ENCODE measurements at regions not wholly inside any gene's neighbourhood (a gene's known extent, or its start where the extent isn't known, plus 50 kb on each side); places are given as distances from the start of the nearest gene placed in this dataset.

DNA sequence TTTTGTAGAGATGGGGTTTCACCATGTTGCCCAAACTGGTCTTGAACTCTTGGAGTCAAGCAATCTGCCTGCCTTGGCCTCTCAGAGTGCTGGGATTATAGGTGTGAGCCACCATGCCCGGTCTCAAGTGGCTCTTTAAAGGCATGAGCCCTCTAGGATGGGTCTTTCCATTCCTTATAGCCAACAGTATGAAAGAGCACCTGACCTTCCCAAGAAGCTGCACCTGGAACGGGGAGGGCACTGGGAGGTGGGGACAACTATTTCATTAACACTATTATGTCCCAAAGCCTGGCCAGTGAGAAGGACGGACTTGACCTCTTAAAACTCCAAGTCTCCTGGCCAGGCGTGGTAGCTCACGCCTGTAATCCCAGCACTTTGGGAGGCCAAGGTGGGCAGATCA, 149.7 kb downstream of the ZFP36L2 start:
- Histone ChIP-seq H3K27ac (ENCODE audit: low read depth in 1 of 2, low read length in 2 of 2) (peak overlapping the region in 1 of 2 donors; percentile 68), H3K9me3 (ENCODE audit: control insufficient read depth, low read length) (no peaks in the 10 kb centered on the region), H3K4me3 (ENCODE audit: low read length in 2 of 2) (no peak overlapping the region), H3K4me1 (ENCODE audit: control insufficient read depth in 1 of 2, insufficient read depth in 2 of 2, low read length in 2 of 2) (no peaks in the 10 kb centered on the region), H3K27me3 (ENCODE audit: control insufficient read depth in 1 of 2, insufficient read depth in 2 of 2, low read length in 1 of 2) (no peaks in the 10 kb centered on the region), H3K36me3 (ENCODE audit: control insufficient read depth in 1 of 2, insufficient read depth in 2 of 2, low read length in 1 of 2) (no peaks in the 10 kb centered on the region)
- intact Hi-C loops (cut with DNase I), result loop anchor here in 1 of 2 donors (2.0 kb wide), 1 partner anchor 82 kb away; no protein-coding TSS in a partner anchor
- DNase-seq (peak in 1 of 2 donors; percentile 14), ATAC-seq (ENCODE audit: low FRiP score) (no peak)
- 95 to 96% methylated on average over 5 of the region's 5 CpGs for WGBS, 2 donors

- H3K4me1 ChIP-seq (ENCODE audit: control insufficient read depth in 1 of 2, insufficient read depth in 2 of 2, low read length in 2 of 2), result no peaks in the 10 kb centered on the region
- 95 to 96% methylated on average over 3 of the region's 3 CpGs for WGBS, 2 donors
- H3K36me3 ChIP-seq (ENCODE audit: control insufficient read depth in 1 of 2, insufficient read depth in 2 of 2, low read length in 1 of 2), result no peaks in the 10 kb centered on the region
- no peaks in the 10 kb centered on the region for H3K27me3 ChIP-seq (ENCODE audit: control insufficient read depth in 1 of 2, insufficient read depth in 2 of 2, low read length in 1 of 2)
- DNase-seq (peak; percentile 85 to 92), ATAC-seq (ENCODE audit: low FRiP score) (peak; percentile 44)
- H3K9me3 ChIP-seq (ENCODE audit: control insufficient read depth, low read length), result no peaks in the 10 kb centered on the region
- H3K27ac ChIP-seq (ENCODE audit: low read depth in 1 of 2, low read length in 2 of 2), result peak overlapping the region; percentile 34 to 68
- intact Hi-C loops (cut with DNase I), result loop anchor here in 1 of 2 donors (2.0 kb wide), 2 partner anchors 83 to 143 kb away; no protein-coding TSS in a partner anchor
- no peak overlapping the region for H3K4me3 ChIP-seq (ENCODE audit: low read length in 2 of 2)
These were observed 150.4 kb downstream of the ZFP36L2 start for GRCh38 chr2:43075811-43076585.

GRCh38 chr2:43075054-43075593, 151.3 kb downstream of the ZFP36L2 start:
- 0 to 6% methylated on average over 4 of the region's 4 CpGs for WGBS, 2 donors
- Histone ChIP-seq H3K27me3 (ENCODE audit: control insufficient read depth in 1 of 2, insufficient read depth in 2 of 2, low read length in 1 of 2) (no peaks in the 10 kb centered on the region), H3K9me3 (ENCODE audit: control insufficient read depth, low read length) (no peaks in the 10 kb centered on the region), H3K4me3 (ENCODE audit: low read length in 2 of 2) (no peak overlapping the region), H3K27ac (ENCODE audit: low read depth in 1 of 2, low read length in 2 of 2) (peak overlapping the region; percentile 87 to 89), H3K36me3 (ENCODE audit: control insufficient read depth in 1 of 2, insufficient read depth in 2 of 2, low read length in 1 of 2) (no peaks in the 10 kb centered on the region), H3K4me1 (ENCODE audit: control insufficient read depth in 1 of 2, insufficient read depth in 2 of 2, low read length in 2 of 2) (no peaks in the 10 kb centered on the region)
- DNase-seq (peak; percentile 92), ATAC-seq (ENCODE audit: low FRiP score) (peak; percentile 86)
- intact Hi-C loops (cut with DNase I), result loop anchor here in 1 of 2 donors (2.0 kb wide), 1 partner anchor 144 kb away; no protein-coding TSS in a partner anchor

DNA sequence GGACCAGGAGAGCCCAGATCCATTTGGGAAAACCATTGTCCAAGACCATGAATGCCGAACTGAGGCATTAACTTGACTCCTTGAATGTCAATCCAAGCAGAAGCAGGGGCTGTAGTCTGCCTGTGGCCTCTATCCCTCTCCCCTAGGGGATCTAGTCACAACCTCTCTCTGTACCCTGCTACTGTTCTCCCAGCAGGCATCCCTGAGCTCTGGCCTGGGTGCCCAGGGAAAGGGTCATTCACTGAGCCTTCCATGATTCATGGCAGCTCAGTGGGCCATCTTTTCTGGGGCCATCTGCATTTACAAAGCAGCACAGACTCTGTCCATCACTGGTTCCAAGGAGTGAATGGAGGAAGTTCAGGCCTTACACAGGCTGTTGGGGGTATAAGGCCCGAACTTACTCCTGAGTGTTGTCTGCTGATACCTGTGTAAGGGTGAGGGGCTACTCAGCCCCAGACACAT, 151.8 kb downstream of the ZFP36L2 start:
- Histone ChIP-seq H3K27me3 (ENCODE audit: control insufficient read depth in 1 of 2, insufficient read depth in 2 of 2, low read length in 1 of 2) (no peaks in the 10 kb centered on the region), H3K27ac (ENCODE audit: low read depth in 1 of 2, low read length in 2 of 2) (peak overlapping the region; percentile 87 to 89), H3K36me3 (ENCODE audit: control insufficient read depth in 1 of 2, insufficient read depth in 2 of 2, low read length in 1 of 2) (no peaks in the 10 kb centered on the region), H3K4me3 (ENCODE audit: low read length in 2 of 2) (no peak overlapping the region), H3K4me1 (ENCODE audit: control insufficient read depth in 1 of 2, insufficient read depth in 2 of 2, low read length in 2 of 2) (no peaks in the 10 kb centered on the region), H3K9me3 (ENCODE audit: control insufficient read depth, low read length) (no peaks in the 10 kb centered on the region)
- 49 to 58% methylated on average over 2 of the region's 2 CpGs for WGBS, 2 donors
- intact Hi-C loops (cut with DNase I), result loop anchor here in 1 of 2 donors (2.0 kb wide), 1 partner anchor 144 kb away; no protein-coding TSS in a partner anchor
- ATAC-seq (ENCODE audit: low FRiP score) (no peak), DNase-seq (peak in 1 of 2 donors; percentile 34)

- 97 to 98% methylated on average over 2 of the region's 2 CpGs for WGBS, 2 donors
- Histone ChIP-seq H3K4me1 (ENCODE audit: control insufficient read depth in 1 of 2, insufficient read depth in 2 of 2, low read length in 2 of 2) (no peaks in the 10 kb centered on the region), H3K4me3 (ENCODE audit: low read length in 2 of 2) (no peak overlapping the region), H3K9me3 (ENCODE audit: control insufficient read depth, low read length) (no peaks in the 10 kb centered on the region), H3K27ac (ENCODE audit: low read depth in 1 of 2, low read length in 2 of 2) (peak overlapping the region; percentile 87 to 89), H3K36me3 (ENCODE audit: control insufficient read depth in 1 of 2, insufficient read depth in 2 of 2, low read length in 1 of 2) (no peaks in the 10 kb centered on the region), H3K27me3 (ENCODE audit: control insufficient read depth in 1 of 2, insufficient read depth in 2 of 2, low read length in 1 of 2) (no peaks in the 10 kb centered on the region)
- ATAC-seq (ENCODE audit: low FRiP score) (no peak), DNase-seq (peak in 1 of 2 donors; percentile 31)
- intact Hi-C loops (cut with DNase I), result loop anchor here in 1 of 2 donors (2.0 kb wide), 1 partner anchor 145 kb away; no protein-coding TSS in a partner anchor
These were observed 152.4 kb downstream of the ZFP36L2 start for GRCh38 chr2:43074052-43074451.

DNA sequence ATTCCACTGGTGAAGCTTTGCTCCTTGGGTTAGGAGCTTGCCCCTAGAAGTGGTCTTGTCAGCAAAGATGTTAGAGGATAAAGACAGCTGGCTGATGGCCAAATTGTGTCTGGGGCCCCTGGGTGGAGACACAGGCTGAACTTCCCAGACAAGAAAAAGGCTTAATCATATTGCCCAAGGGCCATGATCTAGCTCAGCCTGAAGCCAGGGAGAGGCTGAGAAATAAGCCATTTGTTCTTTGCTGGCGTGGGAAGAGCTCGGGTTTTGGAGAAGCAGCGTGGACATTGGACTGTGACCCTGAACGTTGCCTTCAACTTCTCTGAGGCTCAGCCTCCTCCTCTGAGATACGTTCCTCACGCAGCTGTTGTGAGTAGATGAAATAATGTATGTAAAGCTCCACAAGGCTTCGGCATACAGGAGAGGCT, 153.0 kb downstream of the ZFP36L2 start:
- DNase-seq (peak; percentile 70 to 77), ATAC-seq (ENCODE audit: low FRiP score) (no peak)
- Histone ChIP-seq H3K4me3 (ENCODE audit: low read length in 2 of 2) (no peak overlapping the region), H3K9me3 (ENCODE audit: control insufficient read depth, low read length) (no peaks in the 10 kb centered on the region), H3K36me3 (ENCODE audit: control insufficient read depth in 1 of 2, insufficient read depth in 2 of 2, low read length in 1 of 2) (no peaks in the 10 kb centered on the region), H3K27me3 (ENCODE audit: control insufficient read depth in 1 of 2, insufficient read depth in 2 of 2, low read length in 1 of 2) (no peaks in the 10 kb centered on the region), H3K4me1 (ENCODE audit: control insufficient read depth in 1 of 2, insufficient read depth in 2 of 2, low read length in 2 of 2) (no peaks in the 10 kb centered on the region), H3K27ac (ENCODE audit: low read depth in 1 of 2, low read length in 2 of 2) (peak overlapping the region; percentile 87 to 89)
- intact Hi-C loops (cut with DNase I), result no loop called here
- WGBS, 2 donors, result 68% methylated on average over 7 of the region's 7 CpGs

GRCh38 chr2:43071599-43072550, 154.5 kb downstream of the ZFP36L2 start:
- H3K36me3 ChIP-seq (ENCODE audit: control insufficient read depth in 1 of 2, insufficient read depth in 2 of 2, low read length in 1 of 2), result no peaks in the 10 kb centered on the region
- no peaks in the 10 kb centered on the region for H3K27me3 ChIP-seq (ENCODE audit: control insufficient read depth in 1 of 2, insufficient read depth in 2 of 2, low read length in 1 of 2)
- intact Hi-C loops (cut with DNase I), result no loop called here
- H3K9me3 ChIP-seq (ENCODE audit: control insufficient read depth, low read length), result no peaks in the 10 kb centered on the region
- ATAC-seq (ENCODE audit: low FRiP score) (peak; percentile 15), DNase-seq (peak; percentile 76 to 79)
- H3K4me3 ChIP-seq (ENCODE audit: low read length in 2 of 2), result no peak overlapping the region
- 46 to 51% methylated on average over 16 of the region's 16 CpGs for WGBS, 2 donors
- peak overlapping the region in 1 of 2 donors; percentile 28 for H3K27ac ChIP-seq (ENCODE audit: low read depth in 1 of 2, low read length in 2 of 2)
- no peaks in the 10 kb centered on the region for H3K4me1 ChIP-seq (ENCODE audit: control insufficient read depth in 1 of 2, insufficient read depth in 2 of 2, low read length in 2 of 2)
